KMS-11 (cell line): ENCODE measurements at regions not wholly inside any gene's neighbourhood (a gene's known extent, or its start where the extent isn't known, plus 50 kb on each side); places are given as distances from the start of the nearest gene placed in this dataset.

Experiments
- H2AFZ ChIP-seq: fragments of 200-600 bp; sonication (generic); 2 replicates; pipeline ENCODE4 v1.6.1; 2016; ENCODE audit warnings: antibody characterized with exemption, mixed run types, low read depth
- H3K27ac ChIP-seq: fragments of 200-600 bp; sonication (generic); 2 replicates; pipeline ENCODE4 v1.6.1; 2016; ENCODE audit warnings: mild to moderate bottlenecking, mixed run types
- H3K27me3 ChIP-seq: fragments of 200-600 bp; sonication (generic); 2 replicates; pipeline ENCODE4 v1.6.1; 2017; ENCODE audit warnings: mild to moderate bottlenecking, low read depth, mixed run types, moderate library complexity; ENCODE audit not compliant: insufficient read depth
- H3K36me3 ChIP-seq: fragments of 200-600 bp; sonication (generic); 2 replicates; pipeline ENCODE4 v1.6.1; 2017; ENCODE audit warnings: mild to moderate bottlenecking, mixed run types; ENCODE audit not compliant: insufficient read depth
- H3K4me1 ChIP-seq: fragments of 200-600 bp; sonication (generic); 2 replicates; pipeline ENCODE4 v1.6.1; 2016; ENCODE audit warnings: mild to moderate bottlenecking, low read depth, mixed run types; ENCODE audit not compliant: poor library complexity, severe bottlenecking
- H3K4me2 ChIP-seq: fragments of 200-600 bp; sonication (generic); 2 replicates; pipeline ENCODE4 v1.7.0; 2016; ENCODE audit warnings: mild to moderate bottlenecking, mixed run types
- H3K4me3 ChIP-seq: fragments of 200-600 bp; sonication (generic); IDR thresholded peaks from 2 replicates; pipeline ENCODE4 v1.6.1; 2017; ENCODE audit warnings: low read depth, low read length, mixed read lengths; ENCODE audit not compliant: insufficient read depth
- H3K79me2 ChIP-seq: fragments of 200-600 bp; sonication (generic); 2 replicates; pipeline ENCODE4 v1.6.1; 2016; ENCODE audit warnings: low read depth, mixed run types; ENCODE audit not compliant: insufficient read depth
- H3K9ac ChIP-seq: fragments of 200-600 bp; sonication (generic); 2 replicates; pipeline ENCODE4 v1.6.1; 2016; ENCODE audit warnings: mild to moderate bottlenecking, mixed run types
- H4K20me1 ChIP-seq: fragments of 200-600 bp; sonication (generic); 2 replicates; pipeline ENCODE4 v1.6.1; 2016; ENCODE audit warnings: mild to moderate bottlenecking, mixed run types; ENCODE audit not compliant: insufficient read depth
- CTCF ChIP-seq: fragments of 200-600 bp; sonication (generic); conservative IDR thresholded peaks from 2 replicates; pipeline ENCODE4 v1.6.1; 2017; ENCODE audit warnings: low read depth, mild to moderate bottlenecking, antibody characterized with exemption, low read length, moderate library complexity, mixed read lengths

DNA sequence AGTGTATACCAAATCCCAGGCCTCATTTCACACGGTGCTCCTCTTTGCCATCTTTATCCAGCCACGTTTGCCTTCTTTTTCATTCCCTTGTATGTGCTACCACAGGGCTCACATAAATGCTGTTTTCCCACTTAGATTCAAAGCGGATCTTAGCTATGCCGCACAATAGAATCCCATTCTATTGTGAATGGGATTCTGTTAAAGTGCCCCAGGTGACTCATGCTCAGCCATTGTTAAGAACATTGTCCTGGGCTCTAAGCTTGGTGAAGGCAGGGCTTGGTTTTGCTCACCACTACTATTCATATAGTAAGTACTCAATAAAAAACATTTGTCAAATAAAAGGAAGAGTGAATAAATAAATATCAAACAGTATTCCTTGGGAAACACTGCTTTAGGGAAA lies 72.3 kb upstream of the PHYHIPL start:
- Histone ChIP-seq H2AFZ (no peak overlapping the region), H3K4me2 (no peak overlapping the region), H3K4me1 (no peaks in the 10 kb centered on the region), H3K79me2 (no peaks in the 10 kb centered on the region), H3K4me3 (no peak overlapping the region), H3K27ac (no peak overlapping the region), H4K20me1 (no peaks in the 10 kb centered on the region), H3K36me3 (no peaks in the 10 kb centered on the region), H3K9ac (no peak overlapping the region), H3K27me3 (no peaks in the 10 kb centered on the region)
- TF ChIP-seq CTCF = no peak

DNA sequence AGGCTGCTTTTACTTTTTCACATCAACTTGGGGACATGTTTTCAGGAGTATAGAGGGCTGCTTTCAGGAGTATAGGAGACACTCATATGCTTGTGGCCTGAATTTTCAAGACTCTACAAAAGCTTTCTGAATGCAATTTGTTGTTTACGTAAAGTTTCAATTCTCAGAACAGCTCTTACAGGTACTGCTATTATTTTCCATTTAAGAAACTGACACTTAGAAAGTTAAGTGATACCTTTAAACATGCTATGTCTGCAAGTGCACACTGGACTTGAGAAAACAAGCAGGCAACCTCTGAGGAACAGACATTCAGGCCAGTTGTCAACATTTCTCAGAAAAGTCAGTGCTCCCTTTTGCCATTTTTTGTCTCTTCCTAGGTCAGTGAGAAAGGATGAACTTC lies 70.0 kb upstream of the PHYHIPL start:
- Histone ChIP-seq H3K4me3 (no peak overlapping the region), H3K27me3 (no peaks in the 10 kb centered on the region), H3K4me1 (no peaks in the 10 kb centered on the region), H3K4me2 (no peak overlapping the region), H2AFZ (no peak overlapping the region), H3K27ac (no peak overlapping the region), H3K9ac (no peak overlapping the region), H3K79me2 (no peaks in the 10 kb centered on the region), H4K20me1 (no peaks in the 10 kb centered on the region), H3K36me3 (no peaks in the 10 kb centered on the region)
- no peak for TF ChIP-seq CTCF

- H2AFZ ChIP-seq = no peak overlapping the region
- no peaks in the 10 kb centered on the region for H3K4me1 ChIP-seq
- no peak overlapping the region for H3K9ac ChIP-seq
- H3K4me2 ChIP-seq = no peak overlapping the region
- H3K27ac ChIP-seq = no peak overlapping the region
- H3K36me3 ChIP-seq = no peaks in the 10 kb centered on the region
- no peaks in the 10 kb centered on the region for H4K20me1 ChIP-seq
- no peak for TF ChIP-seq CTCF
- no peaks in the 10 kb centered on the region for H3K79me2 ChIP-seq
- H3K4me3 ChIP-seq = no peak overlapping the region
- no peaks in the 10 kb centered on the region for H3K27me3 ChIP-seq
These were observed 69.3 kb upstream of the PHYHIPL start for GRCh38 chr10:59107147-59107546.

GRCh38 chr10:59108296-59108870 lies 68.1 kb upstream of the PHYHIPL start:
- Histone ChIP-seq H3K27me3 (no peaks in the 10 kb centered on the region), H3K9ac (no peak overlapping the region), H4K20me1 (no peaks in the 10 kb centered on the region), H3K4me1 (no peaks in the 10 kb centered on the region), H3K79me2 (no peaks in the 10 kb centered on the region), H2AFZ (no peak overlapping the region), H3K36me3 (no peaks in the 10 kb centered on the region), H3K4me2 (no peak overlapping the region), H3K27ac (no peak overlapping the region), H3K4me3 (no peak overlapping the region)
- TF ChIP-seq CTCF = no peak

DNA sequence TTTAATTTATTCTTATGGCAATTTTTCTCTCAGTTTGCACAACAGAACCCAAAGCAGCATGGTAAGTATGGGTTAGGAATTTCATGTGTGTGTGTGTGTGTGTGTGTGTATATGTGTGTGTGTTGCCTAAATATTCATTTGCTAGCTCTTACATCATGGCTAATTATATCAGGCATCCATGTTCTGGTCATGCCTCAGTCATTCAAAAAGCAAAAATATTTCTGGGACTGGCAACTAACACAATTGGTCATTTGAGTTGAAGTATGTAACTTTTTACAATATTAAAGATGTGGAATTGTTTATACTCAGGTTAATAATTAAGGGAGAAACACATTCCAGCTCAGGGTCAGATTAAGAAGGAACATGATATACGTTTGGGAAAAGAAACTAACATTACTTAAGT lies 67.6 kb upstream of the PHYHIPL start:
- Histone ChIP-seq H3K27me3 (no peaks in the 10 kb centered on the region), H2AFZ (no peak overlapping the region), H3K4me3 (no peak overlapping the region), H3K79me2 (no peaks in the 10 kb centered on the region), H4K20me1 (no peaks in the 10 kb centered on the region), H3K4me1 (no peaks in the 10 kb centered on the region), H3K27ac (no peak overlapping the region), H3K9ac (no peak overlapping the region), H3K4me2 (no peak overlapping the region), H3K36me3 (no peaks in the 10 kb centered on the region)
- TF ChIP-seq CTCF = no peak
